HCT116 (cell line): ENCODE measurements at regions not wholly inside any gene's neighbourhood (a gene's known extent, or its start where the extent isn't known, plus 50 kb on each side); places are given as distances from the start of the nearest gene placed in this dataset.

ENCODE experiments used
- ATAC-seq: fragments of 200-7000 bp; cut with Tn5 transposase; 2 replicates; pipeline ENCODE4 v1.9.1; 2020; ENCODE audit warnings: mild to moderate bottlenecking, moderate library complexity
- BruUV-seq: library from RNA; stranded (reverse); fragments of 400-500 nt; replicated peaks from 2 replicates; lab custom pipeline; 2021; lab: Mats Ljungman, UMichigan
- CTCF ChIA-PET: fragments of 300-600 bp; sonication (Branson Sonifier 250); formaldehyde crosslinking; loops from one replicate; lab custom pipeline; 2021; ENCODE audit warnings: antibody characterized with exemption; lab: Charles Lee
- POLR2A ChIA-PET: fragments of 300-600, 350-600 bp; sonication (Branson Sonifier 250); formaldehyde crosslinking; loops from one replicate; lab custom pipeline; 2021; ENCODE audit warnings: antibody characterized with exemption; lab: Charles Lee
- RAD21 ChIA-PET, 2 experiments: fragments of 300-600 bp; sonication (Branson Sonifier 250); formaldehyde crosslinking; loops; one replicate each; lab custom pipeline; 2023; ENCODE audit warnings: low total read pairs in 2 of 2; ENCODE audit not compliant: uncharacterized antibody in 2 of 2, unreplicated experiment in 2 of 2, low non-redundant PET in 1 of 2; lab: Charles Lee
- DNase-seq: peaks from one replicate; pipeline ENCODE4 v3.0.0-alpha.2; 2010; ENCODE audit warnings: low read depth, low spot score
- H2AFZ ChIP-seq: fragments of 200-600 bp; shearing (Covaris generic), sonication (generic); 2 replicates; pipeline ENCODE4 v1.6.1; 2017; ENCODE audit warnings: low read depth, mixed run types, mixed read lengths, antibody characterized with exemption, low read length; ENCODE audit not compliant: poor library complexity, severe bottlenecking
- H3K27ac ChIP-seq: 2 replicates; pipeline ENCODE4 v1.5.1; 2012; ENCODE audit warnings: low read depth, low read length
- H3K27me3 ChIP-seq: fragments of 200-600 bp; sonication (generic); 2 replicates; pipeline ENCODE4 v1.6.1; 2016; ENCODE audit warnings: mixed run types, low read length, mixed read lengths; ENCODE audit not compliant: insufficient read depth
- H3K36me3 ChIP-seq, 2 experiments: fragments of 200-500 bp in 1 of 2; fragments of 200-600 bp in 1 of 2; sonication (Bioruptor generic) in 1 of 2; sonication (generic) in 1 of 2; 2 replicates each; pipeline versions ENCODE4 v1.5.1 to v1.6.1; 2014 to 2016; ENCODE audit warnings: low read length in 2 of 2, inconsistent platforms in 1 of 2, mixed read lengths in 1 of 2, mixed run types in 1 of 2; ENCODE audit not compliant: insufficient read depth in 2 of 2, control insufficient read depth in 1 of 2
- H3K4me1 ChIP-seq, 2 experiments: fragments of 200-600 bp in 1 of 2; sonication (generic) in 1 of 2; 2 replicates each; pipeline versions ENCODE4 v1.5.1 to v1.6.1; 2012 to 2017; ENCODE audit warnings: low read length in 2 of 2, inconsistent platforms in 1 of 2, mild to moderate bottlenecking in 1 of 2, mixed read lengths in 1 of 2, mixed run types in 1 of 2, moderate library complexity in 1 of 2; ENCODE audit not compliant: insufficient read depth in 2 of 2, control insufficient read depth in 1 of 2
- H3K4me2 ChIP-seq: fragments of 200-600 bp; sonication (generic); 2 replicates; pipeline ENCODE4 v1.6.1; 2017; ENCODE audit warnings: mixed run types, low read length, mixed read lengths
- H3K4me3 ChIP-seq, 2 experiments: fragments of 200-600 bp in 1 of 2; sonication (generic) in 1 of 2; replicated peaks in 1 of 2; 2 replicates each; pipeline ENCODE4 v1.5.1; 2011 to 2016; ENCODE audit warnings: low read length in 2 of 2, control low read depth in 1 of 2, low read depth in 1 of 2, mild to moderate bottlenecking in 1 of 2, mixed read lengths in 1 of 2, mixed run types in 1 of 2
- H3K79me2 ChIP-seq: fragments of 200-600 bp; sonication (generic); 2 replicates; pipeline ENCODE4 v1.6.1; 2017; ENCODE audit warnings: mild to moderate bottlenecking, mixed run types, low read length, moderate library complexity, mixed read lengths; ENCODE audit not compliant: insufficient read depth
- H3K9ac ChIP-seq: fragments of 200-600 bp; sonication (generic); 2 replicates; pipeline ENCODE4 v1.6.1; 2016; ENCODE audit warnings: low read length, mixed read lengths
- H3K9me2 ChIP-seq: fragments of 200-600 bp; sonication (generic), shearing (Covaris generic); 2 replicates; pipeline ENCODE4 v1.6.1; 2017; ENCODE audit warnings: mixed run types, mild to moderate bottlenecking, moderate library complexity; ENCODE audit not compliant: insufficient read depth
- H3K9me3 ChIP-seq, 2 experiments: fragments of 200-500 bp in 1 of 2; fragments of 200-600 bp in 1 of 2; sonication (Bioruptor generic) in 1 of 2; sonication (generic) in 1 of 2; 2 replicates each; pipeline ENCODE4 v1.6.1; 2014 to 2017; ENCODE audit warnings: low read length in 2 of 2, mixed read lengths in 2 of 2, inconsistent platforms in 1 of 2, low read depth in 1 of 2, mild to moderate bottlenecking in 1 of 2, mixed run types in 1 of 2, moderate library complexity in 1 of 2; ENCODE audit not compliant: control insufficient read depth in 1 of 2, insufficient read depth in 1 of 2
- H4K20me1 ChIP-seq: fragments of 200-600 bp; sonication (generic), shearing (Covaris generic); 2 replicates; pipeline ENCODE4 v1.6.1; 2017; ENCODE audit warnings: mixed run types, mild to moderate bottlenecking, moderate library complexity; ENCODE audit not compliant: insufficient read depth
- CEBPB ChIP-seq: IDR thresholded peaks from 2 replicates; pipeline ENCODE4 v1.6.1; 2012; ENCODE audit warnings: low read depth
- EZH2 ChIP-seq: fragments of 200-600 bp; sonication (generic); IDR thresholded peaks from 2 replicates; pipeline ENCODE4 v1.6.1; 2017; ENCODE audit warnings: antibody characterized with exemption, mixed run types
- FOSL1 ChIP-seq: IDR thresholded peaks from 2 replicates; pipeline ENCODE4 v1.6.1; 2012; ENCODE audit warnings: low read depth
- JUND ChIP-seq: IDR thresholded peaks from 2 replicates; pipeline ENCODE4 v1.6.1; 2012
- POLR2A ChIP-seq: IDR thresholded peaks from 2 replicates; pipeline ENCODE4 v1.7.0; 2011; ENCODE audit warnings: borderline replicate concordance; ENCODE audit not compliant: insufficient read depth, insufficient read length; ENCODE audit errors: extremely low read depth
- RAD21 ChIP-seq: IDR thresholded peaks from 2 replicates; pipeline ENCODE4 v1.6.1; 2012; ENCODE audit warnings: low read depth, mild to moderate bottlenecking
- SIN3A ChIP-seq: IDR thresholded peaks from 2 replicates; pipeline ENCODE4 v1.6.1; 2012; ENCODE audit warnings: low read depth
- SP1 ChIP-seq: IDR thresholded peaks from 2 replicates; pipeline ENCODE4 v1.6.1; 2012; ENCODE audit warnings: low read depth
- SRF ChIP-seq: IDR thresholded peaks from 2 replicates; pipeline ENCODE4 v1.6.1; 2012; ENCODE audit warnings: low read depth
- YY1 ChIP-seq: IDR thresholded peaks from 2 replicates; pipeline ENCODE4 v1.6.1; 2011; ENCODE audit warnings: low read length, low read depth, moderate library complexity, mild to moderate bottlenecking; ENCODE audit not compliant: insufficient replicate concordance; ENCODE audit errors: extremely low read depth
- ZFX ChIP-seq: fragments of 450-650 bp; IDR thresholded peaks from 2 replicates; pipeline ENCODE4 v1.6.1; 2017
- intact Hi-C: fragments of 100-400 bp; cut with micrococcal nuclease; formaldehyde crosslinking; loops from 2 replicates; pipeline ENCODE4 v1.10.0; 2022
- TF ChIP-seq, protein P1 (sequence below), 3 experiments: fragments of 200-600 bp in 1 of 3; sonication (generic) in 1 of 3; IDR thresholded peaks in 2 of 3; conservative IDR thresholded peaks in 1 of 3; 2 replicates each; pipeline ENCODE4 v1.5.1; 2012 to 2017; ENCODE audit warnings: low read depth in 2 of 3, low read length in 2 of 3, antibody characterized with exemption in 1 of 3, borderline replicate concordance in 1 of 3, control low read depth in 1 of 3, mild to moderate bottlenecking in 1 of 3, mixed read lengths in 1 of 3, mixed run types in 1 of 3, moderate library complexity in 1 of 3; ENCODE audit not compliant: insufficient read depth in 1 of 3

DNA sequence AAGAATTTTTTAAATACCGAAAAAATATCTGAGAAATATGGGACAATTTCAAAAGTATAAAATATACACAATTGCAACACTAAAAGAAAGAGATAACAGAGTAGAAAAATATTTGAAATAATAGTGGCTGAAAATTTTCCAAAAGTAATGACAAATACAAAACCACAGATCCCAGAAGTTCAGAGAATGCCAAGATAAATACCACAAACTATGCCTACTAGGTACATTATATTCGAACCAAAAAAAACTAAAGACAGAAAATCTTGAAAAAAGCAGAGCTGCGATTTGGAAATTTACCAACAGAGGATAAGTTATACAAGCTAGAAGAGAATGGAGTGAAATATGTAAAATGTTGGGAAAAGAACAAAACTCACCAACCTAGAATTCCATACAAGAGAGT lies 191.3 kb upstream of the ELAC2 start:
- ChIA-PET RAD21 (no interaction called here), CTCF (no interaction called here), POLR2A (no interaction called here)
- BruUV-seq, result no TSS peak
- H2AFZ ChIP-seq, result no peak overlapping the region
- no peaks in the 10 kb centered on the region for H3K27me3 ChIP-seq
- H3K79me2 ChIP-seq, result no peaks in the 10 kb centered on the region
- DNase-seq (no peak), ATAC-seq (no peak)
- no peaks in the 10 kb centered on the region for H3K4me1 ChIP-seq
- no peaks in the 10 kb centered on the region for H4K20me1 ChIP-seq
- H3K4me3 ChIP-seq, result no peak overlapping the region
- TF ChIP-seq SIN3A (no peak), SRF (no peak), ZFX (no peak), CEBPB (no peak), SP1 (no peak), YY1 (no peak), FOSL1 (no peak), JUND (no peak), EZH2 (no peak), POLR2A (no peak), RAD21 (no peak)
- TF ChIP-seq, protein P1, sequence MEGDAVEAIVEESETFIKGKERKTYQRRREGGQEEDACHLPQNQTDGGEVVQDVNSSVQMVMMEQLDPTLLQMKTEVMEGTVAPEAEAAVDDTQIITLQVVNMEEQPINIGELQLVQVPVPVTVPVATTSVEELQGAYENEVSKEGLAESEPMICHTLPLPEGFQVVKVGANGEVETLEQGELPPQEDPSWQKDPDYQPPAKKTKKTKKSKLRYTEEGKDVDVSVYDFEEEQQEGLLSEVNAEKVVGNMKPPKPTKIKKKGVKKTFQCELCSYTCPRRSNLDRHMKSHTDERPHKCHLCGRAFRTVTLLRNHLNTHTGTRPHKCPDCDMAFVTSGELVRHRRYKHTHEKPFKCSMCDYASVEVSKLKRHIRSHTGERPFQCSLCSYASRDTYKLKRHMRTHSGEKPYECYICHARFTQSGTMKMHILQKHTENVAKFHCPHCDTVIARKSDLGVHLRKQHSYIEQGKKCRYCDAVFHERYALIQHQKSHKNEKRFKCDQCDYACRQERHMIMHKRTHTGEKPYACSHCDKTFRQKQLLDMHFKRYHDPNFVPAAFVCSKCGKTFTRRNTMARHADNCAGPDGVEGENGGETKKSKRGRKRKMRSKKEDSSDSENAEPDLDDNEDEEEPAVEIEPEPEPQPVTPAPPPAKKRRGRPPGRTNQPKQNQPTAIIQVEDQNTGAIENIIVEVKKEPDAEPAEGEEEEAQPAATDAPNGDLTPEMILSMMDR (IDR thresholded peaks at IDR 0.05 in 2 of 3, conservative IDR thresholded peaks at IDR 0.05 in 1 of 3; ENCODE audit: borderline replicate concordance in 1 of 3, insufficient read depth in 1 of 3, low read depth in 2 of 3, low read length in 2 of 3), result no peak
- no peak overlapping the region for H3K9ac ChIP-seq
- H3K9me3 ChIP-seq, result no peaks in the 10 kb centered on the region
- H3K4me2 ChIP-seq, result no peak overlapping the region
- intact Hi-C loops, result no loop called here
- no peaks in the 10 kb centered on the region for H3K36me3 ChIP-seq
- no peak overlapping the region for H3K27ac ChIP-seq
- H3K9me2 ChIP-seq, result no peaks in the 10 kb centered on the region
